ENCODE measurements at regions not wholly inside any gene's neighbourhood (a gene's known extent, or its start where the extent isn't known, plus 50 kb on each side); places are given as distances from the start of the nearest gene placed in this dataset.

DNA sequence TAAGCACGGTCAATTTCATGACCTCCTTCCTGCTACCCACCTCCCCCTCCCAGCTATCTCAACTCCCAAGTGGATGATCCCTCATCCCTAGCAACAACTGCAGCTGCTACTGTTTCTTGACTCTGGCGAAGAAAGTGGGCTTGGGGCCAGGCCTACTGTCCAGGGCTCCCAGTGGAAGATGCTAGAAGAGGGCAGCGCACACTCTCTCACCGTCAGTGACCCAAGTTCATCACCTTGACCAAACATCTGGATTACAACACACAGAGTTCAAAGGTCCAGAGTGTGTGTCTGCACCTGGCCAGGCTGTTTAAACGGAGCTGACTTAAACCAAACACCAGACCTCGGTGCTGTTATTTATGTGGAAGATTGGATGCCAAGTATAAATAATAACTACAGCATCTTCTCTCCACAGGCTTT is 385.6 kb downstream of the SHQ1 start:
- no peaks in the 10 kb centered on the region for H3K9me3 ChIP-seq
- no peak overlapping the region for H3K4me3 ChIP-seq (ENCODE audit: low read depth, low read length)
- TF ChIP-seq, protein P1, sequence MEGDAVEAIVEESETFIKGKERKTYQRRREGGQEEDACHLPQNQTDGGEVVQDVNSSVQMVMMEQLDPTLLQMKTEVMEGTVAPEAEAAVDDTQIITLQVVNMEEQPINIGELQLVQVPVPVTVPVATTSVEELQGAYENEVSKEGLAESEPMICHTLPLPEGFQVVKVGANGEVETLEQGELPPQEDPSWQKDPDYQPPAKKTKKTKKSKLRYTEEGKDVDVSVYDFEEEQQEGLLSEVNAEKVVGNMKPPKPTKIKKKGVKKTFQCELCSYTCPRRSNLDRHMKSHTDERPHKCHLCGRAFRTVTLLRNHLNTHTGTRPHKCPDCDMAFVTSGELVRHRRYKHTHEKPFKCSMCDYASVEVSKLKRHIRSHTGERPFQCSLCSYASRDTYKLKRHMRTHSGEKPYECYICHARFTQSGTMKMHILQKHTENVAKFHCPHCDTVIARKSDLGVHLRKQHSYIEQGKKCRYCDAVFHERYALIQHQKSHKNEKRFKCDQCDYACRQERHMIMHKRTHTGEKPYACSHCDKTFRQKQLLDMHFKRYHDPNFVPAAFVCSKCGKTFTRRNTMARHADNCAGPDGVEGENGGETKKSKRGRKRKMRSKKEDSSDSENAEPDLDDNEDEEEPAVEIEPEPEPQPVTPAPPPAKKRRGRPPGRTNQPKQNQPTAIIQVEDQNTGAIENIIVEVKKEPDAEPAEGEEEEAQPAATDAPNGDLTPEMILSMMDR (IDR thresholded peaks at IDR 0.05; ENCODE audit: low read depth, low read length) = no peak
- H3K27me3 ChIP-seq = no peaks in the 10 kb centered on the region
- DNase-seq = no peak
- H3K36me3 ChIP-seq = no peaks in the 10 kb centered on the region; the same call in 1 of the 2 replicates
- no peaks in the 10 kb centered on the region; the same call in none of the 2 replicates for H3K4me1 ChIP-seq

DNA sequence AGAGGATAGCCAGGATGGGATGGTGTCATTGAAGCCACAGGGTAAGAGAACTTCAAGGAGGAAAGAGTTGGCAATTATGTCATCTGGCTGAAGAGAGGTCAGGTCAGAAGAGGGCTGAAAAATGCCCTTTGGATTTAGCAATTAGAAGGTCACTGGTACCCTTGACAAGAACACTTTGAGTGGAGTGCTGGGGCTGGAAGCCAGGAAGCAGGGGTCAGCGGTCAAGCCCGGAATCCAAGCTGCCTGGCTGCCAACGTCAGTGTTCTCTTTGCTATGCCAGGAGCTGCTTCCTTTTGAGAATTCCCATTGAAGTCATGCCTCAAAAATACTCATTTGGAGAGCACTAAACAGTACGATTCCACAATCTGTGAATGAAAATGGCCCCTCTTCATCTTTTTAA is 386.5 kb downstream of the SHQ1 start:
- no peaks in the 10 kb centered on the region for H3K27me3 ChIP-seq

DNA sequence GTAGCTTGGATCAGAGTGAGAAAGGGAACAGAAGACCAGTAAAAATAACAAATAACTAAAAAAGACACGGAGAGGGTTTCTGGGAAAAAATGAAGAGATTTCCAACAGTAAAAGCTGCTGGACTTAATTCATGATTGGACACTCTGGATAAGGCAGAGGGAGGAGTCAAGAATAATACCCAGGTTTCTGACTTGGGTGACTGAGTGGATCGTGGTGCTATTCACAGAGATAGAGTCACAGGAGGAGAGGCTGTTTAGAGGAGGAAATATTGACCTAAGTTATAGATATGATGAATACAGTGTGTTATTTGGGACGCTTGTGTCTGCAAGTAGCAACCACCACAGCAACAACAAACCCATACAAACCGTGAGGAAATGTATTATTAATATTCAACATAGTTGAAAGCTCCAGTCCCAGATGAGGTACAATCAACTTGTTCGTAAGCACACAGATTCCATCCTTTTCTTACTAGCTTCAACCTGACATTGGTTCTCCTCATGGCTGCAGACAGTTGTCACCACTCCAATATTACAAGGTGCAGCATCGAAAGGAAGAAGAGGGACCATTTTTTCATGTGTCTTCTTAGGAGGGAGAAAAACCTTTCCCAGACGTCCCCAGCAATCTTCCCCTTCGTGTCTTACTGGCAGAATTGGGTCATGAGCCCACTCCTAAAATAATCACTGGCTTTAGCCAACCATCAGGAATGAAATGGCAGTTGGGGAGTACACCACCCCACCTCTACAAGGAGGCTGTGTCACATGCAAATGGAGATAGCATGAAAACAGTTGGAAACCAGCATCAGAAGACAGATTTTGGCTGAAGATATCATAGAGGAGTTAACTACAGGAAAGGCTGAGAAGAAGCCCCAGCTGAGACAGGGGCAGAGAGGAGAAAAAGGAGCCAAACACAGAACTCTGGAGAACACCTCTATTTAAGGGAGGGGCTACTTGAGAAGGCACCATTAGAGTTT is 387.8 kb downstream of the SHQ1 start:
- Histone ChIP-seq H3K36me3 (no peaks in the 10 kb centered on the region; the same call in 1 of the 2 replicates), H3K27me3 (no peaks in the 10 kb centered on the region), H3K9me3 (no peaks in the 10 kb centered on the region), H3K4me1 (no peaks in the 10 kb centered on the region; the same call in none of the 2 replicates), H3K4me3 (ENCODE audit: low read depth, low read length) (no peak overlapping the region)
- TF ChIP-seq, protein P1 (IDR thresholded peaks at IDR 0.05; ENCODE audit: low read depth, low read length) = no peak
- DNase-seq = no peak

More for the DNA sequence above, 386.5 kb downstream of the SHQ1 start:
- no peaks in the 10 kb centered on the region; the same call in 1 of the 2 replicates for H3K36me3 ChIP-seq
- TF ChIP-seq, protein P1 (IDR thresholded peaks at IDR 0.05; ENCODE audit: low read depth, low read length) = no peak
- no peak overlapping the region for H3K4me3 ChIP-seq (ENCODE audit: low read depth, low read length)
- DNase-seq = no peak
- H3K4me1 ChIP-seq = no peaks in the 10 kb centered on the region; the same call in none of the 2 replicates
- no peaks in the 10 kb centered on the region for H3K9me3 ChIP-seq

DNA sequence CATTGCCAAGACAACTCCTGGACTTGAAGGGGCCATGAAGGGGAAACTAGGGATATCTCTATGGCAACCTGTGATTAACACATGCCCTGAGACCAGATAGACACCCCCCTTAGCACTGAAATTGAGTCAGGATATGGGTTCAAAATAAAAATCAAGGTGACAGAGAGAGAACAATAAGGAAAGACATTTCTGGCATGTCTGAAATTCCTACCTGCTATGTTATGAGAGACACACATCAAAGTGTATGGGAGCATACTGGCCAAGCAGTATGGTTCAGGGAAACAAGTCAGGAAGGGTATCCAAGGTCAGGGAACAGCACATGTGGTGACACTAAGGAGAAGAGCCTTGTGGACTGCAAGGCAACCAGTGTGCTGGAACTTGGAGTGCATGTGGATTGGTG is 388.7 kb downstream of the SHQ1 start:
- Histone ChIP-seq H3K4me1 (no peaks in the 10 kb centered on the region; the same call in none of the 2 replicates), H3K27me3 (no peaks in the 10 kb centered on the region), H3K36me3 (no peaks in the 10 kb centered on the region; the same call in 1 of the 2 replicates)

DNA sequence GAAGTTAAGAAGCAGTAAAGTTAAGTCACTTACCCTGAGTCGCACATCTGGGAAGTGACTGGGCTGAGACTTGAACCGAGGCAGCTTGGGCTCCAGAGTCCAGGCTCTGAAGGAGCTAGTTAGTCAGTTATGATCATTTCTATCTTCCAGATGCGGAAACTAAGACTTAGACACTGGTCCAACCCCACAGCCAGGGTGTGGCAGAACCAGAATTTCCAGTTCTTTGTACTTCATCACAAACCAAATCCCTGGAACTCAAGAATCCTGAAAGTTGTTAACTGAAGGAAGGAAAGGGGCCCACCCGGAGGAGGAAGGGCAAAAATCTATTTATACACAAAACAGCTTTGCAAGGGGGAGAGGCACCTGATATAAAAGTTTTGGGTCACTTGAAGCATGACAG is 389.9 kb downstream of the SHQ1 start:
- no peaks in the 10 kb centered on the region; the same call in 1 of the 2 replicates for H3K36me3 ChIP-seq
- H3K9me3 ChIP-seq = no peaks in the 10 kb centered on the region
- TF ChIP-seq, protein P1 (IDR thresholded peaks at IDR 0.05; ENCODE audit: low read depth, low read length) = no peak
- H3K4me3 ChIP-seq (ENCODE audit: low read depth, low read length) = no peak overlapping the region
- no peaks in the 10 kb centered on the region for H3K27me3 ChIP-seq
- no peak for DNase-seq
- H3K4me1 ChIP-seq = no peaks in the 10 kb centered on the region; the same call in none of the 2 replicates

More for the DNA sequence above, 388.7 kb downstream of the SHQ1 start:
- no peak overlapping the region for H3K4me3 ChIP-seq (ENCODE audit: low read depth, low read length)
- TF ChIP-seq, protein P1 (IDR thresholded peaks at IDR 0.05; ENCODE audit: low read depth, low read length) = no peak
- H3K9me3 ChIP-seq = no peaks in the 10 kb centered on the region
- DNase-seq = no peak

DNA sequence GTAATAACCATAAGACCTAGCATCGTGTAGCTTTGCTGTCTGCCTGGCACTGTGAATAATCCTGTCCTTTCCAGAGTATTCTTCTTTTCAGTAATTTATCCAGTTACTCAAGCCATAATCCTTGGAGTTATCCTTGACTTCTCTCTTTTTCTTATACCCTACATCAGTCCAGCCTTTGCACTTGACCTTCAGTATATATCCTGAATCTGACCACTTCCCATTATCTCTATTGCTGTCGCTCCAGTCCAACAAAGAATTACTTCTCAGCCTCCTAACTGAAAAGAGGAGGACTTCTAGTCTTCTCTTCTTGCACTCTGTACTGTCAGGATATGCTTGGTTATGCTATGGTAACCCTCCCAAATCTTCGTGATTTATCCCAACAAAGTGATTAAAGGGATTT is 393.8 kb downstream of the SHQ1 start:
- Histone ChIP-seq H3K27me3 (no peaks in the 10 kb centered on the region), H3K36me3 (no peaks in the 10 kb centered on the region), H3K4me3 (ENCODE audit: low read depth, low read length) (no peak overlapping the region), H3K9me3 (no peaks in the 10 kb centered on the region), H3K4me1 (no peaks in the 10 kb centered on the region)
- TF ChIP-seq, protein P1 (IDR thresholded peaks at IDR 0.05; ENCODE audit: low read depth, low read length) = no peak
- no peak for DNase-seq

All from BE2C (cell line).